SK-N-SH treated with all-trans-retinoic acid at 6 μM for 48 hours (cell line): ENCODE measurements at regions not wholly inside any gene's neighbourhood (a gene's known extent, or its start where the extent isn't known, plus 50 kb on each side); places are given as distances from the start of the nearest gene placed in this dataset.

ENCODE experiments used
- ATAC-seq: fragments of 200-7000 bp; cut with Tn5 transposase; 3 replicates; pipeline ENCODE4 v1.9.1; 2020; ENCODE audit warnings: mild to moderate bottlenecking, moderate library complexity
- ARNTL ChIP-seq: fragments of 450-650 bp; formaldehyde crosslinking; IDR thresholded peaks from 2 replicates; pipeline ENCODE4 v1.5.0; 2020; ENCODE audit warnings: low read depth, mild to moderate bottlenecking, moderate library complexity, borderline replicate concordance
- CREB5 ChIP-seq: fragments of 250-450 bp; sonication (Bioruptor Pico); IDR thresholded peaks from 2 replicates; pipeline ENCODE4 v1.5.1; 2020; ENCODE audit warnings: low read depth, mild to moderate bottlenecking, moderate library complexity
- CSRNP3 ChIP-seq: fragments of 250-450 bp; sonication (Bioruptor Pico); IDR thresholded peaks from 2 replicates; pipeline ENCODE4 v1.5.1; 2021; ENCODE audit warnings: mild to moderate bottlenecking, moderate library complexity
- ESRRG ChIP-seq: fragments of 250-450 bp; sonication (Bioruptor Pico); IDR thresholded peaks from 2 replicates; pipeline ENCODE4 v1.6.1; 2021; ENCODE audit warnings: mild to moderate bottlenecking
- GLIS3 ChIP-seq: fragments of 250-450 bp; sonication (Bioruptor Pico); IDR thresholded peaks from 2 replicates; pipeline ENCODE4 v1.5.0; 2020; ENCODE audit warnings: mild to moderate bottlenecking, moderate library complexity
- ISL1 ChIP-seq: fragments of 250-450 bp; sonication (Bioruptor Pico); IDR thresholded peaks from 2 replicates; pipeline ENCODE4 v2.1.2; 2022; ENCODE audit warnings: mild to moderate bottlenecking, moderate library complexity
- OSR1 ChIP-seq: fragments of 250-450 bp; sonication (Bioruptor Pico); IDR thresholded peaks from 2 replicates; pipeline ENCODE4 v1.8.0; 2022; ENCODE audit warnings: moderate library complexity, mild to moderate bottlenecking, inconsistent platforms
- PATZ1 ChIP-seq: fragments of 250-450 bp; sonication (Bioruptor Pico); IDR thresholded peaks from 2 replicates; pipeline ENCODE4 v1.8.0; 2020; ENCODE audit warnings: mild to moderate bottlenecking, moderate library complexity, borderline replicate concordance
- POU6F1 ChIP-seq: fragments of 250-450 bp; sonication (Bioruptor Pico); IDR thresholded peaks from 2 replicates; pipeline ENCODE4 v1.8.0; 2021; ENCODE audit warnings: low read depth, mild to moderate bottlenecking, moderate library complexity, borderline replicate concordance
- PPARA ChIP-seq: fragments of 250-450 bp; sonication (Bioruptor Pico); IDR thresholded peaks from 2 replicates; pipeline ENCODE4 v1.5.0; 2020; ENCODE audit warnings: mild to moderate bottlenecking, borderline replicate concordance
- RARB ChIP-seq: fragments of 250-450 bp; sonication (Bioruptor Pico); IDR thresholded peaks from 2 replicates; pipeline ENCODE4 v1.8.0; 2021; ENCODE audit warnings: mild to moderate bottlenecking, moderate library complexity
- SNAI2 ChIP-seq: fragments of 250-450 bp; sonication (Bioruptor Pico); IDR thresholded peaks from 2 replicates; pipeline ENCODE4 v1.5.0; 2020; ENCODE audit warnings: mild to moderate bottlenecking, moderate library complexity
- TCF4 ChIP-seq: fragments of 250-450 bp; sonication (Bioruptor Pico); IDR thresholded peaks from 2 replicates; pipeline ENCODE4 v1.8.0; 2021; ENCODE audit warnings: mild to moderate bottlenecking, moderate library complexity, borderline replicate concordance
- TOX ChIP-seq: fragments of 250-450 bp; sonication (Bioruptor Pico); IDR thresholded peaks from 2 replicates; pipeline ENCODE4 v1.8.0; 2021; ENCODE audit warnings: mild to moderate bottlenecking, moderate library complexity, borderline replicate concordance
- TSHZ2 ChIP-seq: fragments of 250-450 bp; sonication (Bioruptor Pico); IDR thresholded peaks from 2 replicates; pipeline ENCODE4 v1.5.0; 2020; ENCODE audit warnings: mild to moderate bottlenecking, moderate library complexity
- ZC3H10 ChIP-seq: fragments of 250-450 bp; sonication (Bioruptor Pico); IDR thresholded peaks from 2 replicates; pipeline ENCODE4 v1.5.1; 2021; ENCODE audit warnings: mild to moderate bottlenecking, moderate library complexity
- ZFP3 ChIP-seq: fragments of 250-450 bp; sonication (Bioruptor Pico); IDR thresholded peaks from 2 replicates; pipeline ENCODE4 v1.5.0; 2020; ENCODE audit warnings: mild to moderate bottlenecking, moderate library complexity
- ZFP30 ChIP-seq: fragments of 450-650 bp; formaldehyde crosslinking; IDR thresholded peaks from 2 replicates; pipeline ENCODE4 v1.5.0; 2022; ENCODE audit warnings: mild to moderate bottlenecking, moderate library complexity
- ZNF565 ChIP-seq: fragments of 450-650 bp; formaldehyde crosslinking; conservative IDR thresholded peaks from 2 replicates; pipeline ENCODE4 v1.5.0; 2020; ENCODE audit warnings: low read depth, mild to moderate bottlenecking, moderate library complexity
- ZNF70 ChIP-seq: fragments of 450-650 bp; formaldehyde crosslinking; IDR thresholded peaks from 2 replicates; pipeline ENCODE4 v1.5.0; 2020; ENCODE audit warnings: mild to moderate bottlenecking, moderate library complexity
- ZNF8 ChIP-seq: fragments of 450-650 bp; formaldehyde crosslinking; IDR thresholded peaks from 2 replicates; pipeline ENCODE4 v1.5.0; 2020; ENCODE audit warnings: mild to moderate bottlenecking, moderate library complexity

- TF ChIP-seq POU6F1 (CRISPR knock-in tag) (no peak), CSRNP3 (CRISPR knock-in tag) (no peak), ZFP30 (no peak), ISL1 (CRISPR knock-in tag) (no peak), RARB (no peak), PPARA (CRISPR knock-in tag) (no peak), TCF4 (no peak), ARNTL (CRISPR knock-in tag) (no peak)
- TF ChIP-seq, all 23 proteins: peak for 0
Observed at GRCh38 chr3:56987238-56987895, 73.1 kb upstream of the SPATA12 start (continued).

GRCh38 chr3:56986347-56986746 lies 74.1 kb upstream of the SPATA12 start:
- no peak; the same call in 2 of the 3 replicates for ATAC-seq

More at GRCh38 chr3:56986347-56986746, 74.1 kb upstream of the SPATA12 start:
- no peak for TF ChIP-seq TSHZ2 (CRISPR knock-in tag)
- TF ChIP-seq OSR1 (CRISPR knock-in tag): no peak
- TF ChIP-seq CREB5 (CRISPR knock-in tag): no peak
- no peak for TF ChIP-seq SNAI2
- TF ChIP-seq POU6F1 (CRISPR knock-in tag): no peak
- no peak for TF ChIP-seq TOX (CRISPR knock-in tag)
- no peak for TF ChIP-seq TCF4
- TF ChIP-seq PPARA (CRISPR knock-in tag): no peak
- no peak for TF ChIP-seq PATZ1 (CRISPR knock-in tag)
- TF ChIP-seq RARB: no peak
- TF ChIP-seq ZNF565 (CRISPR knock-in tag): no peak
- no peak for TF ChIP-seq GLIS3 (CRISPR knock-in tag)
- no peak for TF ChIP-seq ZFP30
- TF ChIP-seq ESRRG (CRISPR knock-in tag): no peak
- TF ChIP-seq ZNF70 (CRISPR knock-in tag): no peak
- TF ChIP-seq CSRNP3 (CRISPR knock-in tag): no peak
- TF ChIP-seq ZFP3 (CRISPR knock-in tag): no peak
- no peak for TF ChIP-seq ZNF8
- no peak for TF ChIP-seq ZC3H10
